ENCODE measurements at regions not wholly inside any gene's neighbourhood (a gene's known extent, or its start where the extent isn't known, plus 50 kb on each side); places are given as distances from the start of the nearest gene placed in this dataset.

DNA sequence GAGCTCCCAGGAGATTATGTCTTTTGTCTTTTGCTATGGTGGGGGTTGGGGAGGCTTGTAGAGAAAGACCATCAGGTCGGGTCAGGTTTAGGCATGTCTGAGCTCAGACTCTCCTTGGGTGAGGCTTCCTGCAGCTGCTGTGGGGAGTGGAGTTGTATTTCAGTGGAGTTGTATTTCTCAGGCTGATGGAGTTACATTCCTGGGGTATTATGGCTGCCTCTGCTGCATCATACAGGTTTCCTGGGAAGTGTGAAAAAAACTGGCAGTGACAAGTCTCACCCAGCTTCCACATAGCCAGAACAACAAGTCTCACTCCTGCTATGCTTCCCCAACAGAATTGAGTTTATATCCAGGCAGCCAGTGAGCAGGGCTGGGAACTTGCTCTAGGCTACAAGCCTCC lies 119.3 kb downstream of the VSIG4 start:
- Histone ChIP-seq H3K27ac (ENCODE audit: insufficient read length, low read depth, low read length) (no peak overlapping the region), H3T11ph (ENCODE audit: low read length) (no peak overlapping the region), H3K9ac (ENCODE audit: extremely low read depth, insufficient read length, low read length) (no peak overlapping the region), H3K4me2 (ENCODE audit: insufficient read depth, insufficient read length, low read length) (no peak overlapping the region), H3K56ac (ENCODE audit: insufficient read length, low read depth, low read length) (no peak overlapping the region), H3K23ac (ENCODE audit: insufficient read length, low read depth, low read length) (no peak overlapping the region), H3K18ac (ENCODE audit: insufficient read length, low read depth, low read length) (no peak overlapping the region), H3K4ac (ENCODE audit: low read depth, low read length) (no peak overlapping the region), H3K4me1 (ENCODE audit: insufficient read depth, low read length) (no peaks in the 10 kb centered on the region), H2BK15ac (ENCODE audit: low read depth, low read length) (no peak overlapping the region), H3K27me3 (ENCODE audit: insufficient read depth, low read length) (no peaks in the 10 kb centered on the region), H4K8ac (replicated peaks; ENCODE audit: insufficient read length, low read depth, low read length) (no peak overlapping the region), H2BK5ac (ENCODE audit: insufficient read length, low read length) (no peak overlapping the region), H3K79me1 (ENCODE audit: insufficient read depth, low read depth, low read length, poor library complexity, severe bottlenecking) (no peaks in the 10 kb centered on the region), H2AFZ (ENCODE audit: low read length) (no peak overlapping the region), H4K91ac (ENCODE audit: insufficient read length, low read depth, low read length) (no peak overlapping the region), H3K14ac (ENCODE audit: insufficient read depth, low read length) (no peak overlapping the region), H3K79me2 (ENCODE audit: insufficient read depth, low read length) (no peaks in the 10 kb centered on the region), H3K9me3 (ENCODE audit: control insufficient read depth, low read depth, low read length) (peaks cover 17% of the 10 kb centered on the region), H3K23me2 (ENCODE audit: insufficient read length, low read depth, low read length, poor library complexity, severe bottlenecking) (no peaks in the 10 kb centered on the region), H2AK5ac (ENCODE audit: insufficient read length, low read length) (no peak overlapping the region), H2BK20ac (ENCODE audit: low read depth, low read length, poor library complexity, severe bottlenecking) (no peak overlapping the region), H4K5ac (ENCODE audit: insufficient read length, low read depth, low read length) (no peak overlapping the region), H2BK120ac (ENCODE audit: low read depth, low read length, poor library complexity, severe bottlenecking) (no peak overlapping the region), H2BK12ac (ENCODE audit: insufficient read length, low read depth, low read length) (no peak overlapping the region), H4K20me1 (ENCODE audit: control insufficient read depth, insufficient read depth, insufficient read length) (no peaks in the 10 kb centered on the region)
- Mint-ChIP-seq H3K9me3 (peaks cover 86 to 89% of the 10 kb centered on the region in 2 experiments), H3K36me3 (ENCODE audit: insufficient read depth in 1 of 3, low read depth in 3 of 3) (peaks cover 2 to 17% (median 4%) of the 10 kb centered on the region in 3 experiments; a peak in 5 of 7 replicates), H3K4me3 (no peak overlapping the region), H3K4me1 (peaks cover 17 to 20% of the 10 kb centered on the region in 2 experiments), H3K27me3 (ENCODE audit: low read depth) (no peaks in the 10 kb centered on the region), H3K27ac (peak overlapping the region in 2 of 3 experiments; percentile 41 to 54; a peak in 4 of 7 replicates)
- WGBS (ENCODE audit: extremely low coverage, insufficient read length, low lambda C conversion rate): no CpG with 5 or more reads among the region's 1 CpG
- TF ChIP-seq, protein P1, sequence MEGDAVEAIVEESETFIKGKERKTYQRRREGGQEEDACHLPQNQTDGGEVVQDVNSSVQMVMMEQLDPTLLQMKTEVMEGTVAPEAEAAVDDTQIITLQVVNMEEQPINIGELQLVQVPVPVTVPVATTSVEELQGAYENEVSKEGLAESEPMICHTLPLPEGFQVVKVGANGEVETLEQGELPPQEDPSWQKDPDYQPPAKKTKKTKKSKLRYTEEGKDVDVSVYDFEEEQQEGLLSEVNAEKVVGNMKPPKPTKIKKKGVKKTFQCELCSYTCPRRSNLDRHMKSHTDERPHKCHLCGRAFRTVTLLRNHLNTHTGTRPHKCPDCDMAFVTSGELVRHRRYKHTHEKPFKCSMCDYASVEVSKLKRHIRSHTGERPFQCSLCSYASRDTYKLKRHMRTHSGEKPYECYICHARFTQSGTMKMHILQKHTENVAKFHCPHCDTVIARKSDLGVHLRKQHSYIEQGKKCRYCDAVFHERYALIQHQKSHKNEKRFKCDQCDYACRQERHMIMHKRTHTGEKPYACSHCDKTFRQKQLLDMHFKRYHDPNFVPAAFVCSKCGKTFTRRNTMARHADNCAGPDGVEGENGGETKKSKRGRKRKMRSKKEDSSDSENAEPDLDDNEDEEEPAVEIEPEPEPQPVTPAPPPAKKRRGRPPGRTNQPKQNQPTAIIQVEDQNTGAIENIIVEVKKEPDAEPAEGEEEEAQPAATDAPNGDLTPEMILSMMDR (conservative IDR thresholded peaks at IDR 0.05): no peak
- DNase-seq: no peak
